Tibial nerve (tissue), 3 donors: ENCODE measurements at regions not wholly inside any gene's neighbourhood (a gene's known extent, or its start where the extent isn't known, plus 50 kb on each side); places are given as distances from the start of the nearest gene placed in this dataset.

Source experiments
- CTCF ChIP-seq, 5 experiments: fragments of 200-600 bp in 3 of 5; fragments of 450-650 bp in 2 of 5; sonication (generic) in 3 of 5; IDR thresholded peaks; one replicate each; pipeline ENCODE4 v1.5.1; 2016 to 2019; ENCODE audit warnings: antibody characterized with exemption in 5 of 5, mild to moderate bottlenecking in 3 of 5, moderate library complexity in 2 of 5
- POLR2A ChIP-seq, 2 donors: fragments of 450-650 bp; IDR thresholded peaks; one replicate each; pipeline ENCODE4 v1.6.1; 2017; ENCODE audit warnings: antibody characterized with exemption in 2 of 2, mild to moderate bottlenecking in 2 of 2, moderate library complexity in 2 of 2

GRCh38 chr3:104943974-104944373, 422.7 kb upstream of the ALCAM start:
- TF ChIP-seq CTCF (IDR thresholded peaks at IDR 0.05), result no peak
- no peak for TF ChIP-seq POLR2A (IDR thresholded peaks at IDR 0.05)
